ENCODE measurements at regions not wholly inside any gene's neighbourhood (a gene's known extent, or its start where the extent isn't known, plus 50 kb on each side); places are given as distances from the start of the nearest gene placed in this dataset.

DNA sequence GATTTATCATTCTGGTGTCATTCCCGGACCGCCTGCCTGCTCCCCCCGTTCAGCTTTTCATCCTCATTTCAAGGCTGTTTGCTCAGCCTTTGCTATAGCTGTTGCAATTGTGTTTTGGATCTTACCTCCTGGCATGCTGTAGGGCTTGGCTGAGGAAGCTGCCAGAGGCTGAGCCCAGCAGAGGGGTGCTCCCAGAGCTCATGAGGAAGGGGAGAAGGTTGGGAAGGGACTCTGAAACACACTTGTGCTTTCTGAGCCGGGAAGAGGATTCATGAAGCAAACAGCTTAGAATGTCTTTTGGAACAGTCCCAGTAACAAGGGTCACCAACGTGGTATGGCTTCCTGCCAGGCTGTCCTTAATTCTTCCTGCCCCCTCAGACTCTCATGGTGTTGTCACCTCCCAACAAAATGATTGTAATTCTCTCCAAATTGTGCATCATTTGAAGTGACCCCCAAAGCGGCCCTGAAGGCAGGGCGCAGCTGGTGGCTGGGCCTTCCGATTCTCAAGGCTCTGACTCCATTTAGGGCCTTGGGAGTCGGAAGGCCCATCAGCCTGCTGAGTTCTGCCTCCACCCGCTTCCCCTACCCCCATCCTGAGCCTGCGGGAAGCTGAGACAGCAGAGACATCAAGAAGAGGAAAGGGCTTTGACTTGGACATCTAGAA is 111.9 kb upstream of the ARHGAP5 start:
- BruUV-seq (replicated peaks), result no TSS peak
- intact Hi-C loops (cut with micrococcal nuclease), result no loop called here
- ChIA-PET CTCF (interaction anchor here (0.6 to 0.7 kb wide), 2 partner anchors 9 to 595 kb away, joined by 3 read pairs; no protein-coding TSS in a partner anchor), POLR2A (interaction anchor here (0.6 to 1.6 kb wide), 3 partner anchors 14 to 455 kb away, joined by 3 to 6 read pairs (median 4); no protein-coding TSS in a partner anchor)
- Mint-ChIP-seq H3K9me3 (ENCODE audit: unreplicated experiment) (peaks cover 8% of the 10 kb centered on the region), H3K36me3 (ENCODE audit: insufficient read depth, unreplicated experiment) (peaks cover 2% of the 10 kb centered on the region), H3K27me3 (ENCODE audit: insufficient read depth, unreplicated experiment) (no peaks in the 10 kb centered on the region), H3K4me3 (ENCODE audit: unreplicated experiment) (no peak overlapping the region), H3K4me1 (ENCODE audit: insufficient read depth, unreplicated experiment) (peaks cover 5% of the 10 kb centered on the region), H3K27ac (ENCODE audit: low read depth, unreplicated experiment) (no peak overlapping the region)
- no peak for DNase-seq (ENCODE audit: unreplicated experiment)
- TF ChIP-seq, protein P1, sequence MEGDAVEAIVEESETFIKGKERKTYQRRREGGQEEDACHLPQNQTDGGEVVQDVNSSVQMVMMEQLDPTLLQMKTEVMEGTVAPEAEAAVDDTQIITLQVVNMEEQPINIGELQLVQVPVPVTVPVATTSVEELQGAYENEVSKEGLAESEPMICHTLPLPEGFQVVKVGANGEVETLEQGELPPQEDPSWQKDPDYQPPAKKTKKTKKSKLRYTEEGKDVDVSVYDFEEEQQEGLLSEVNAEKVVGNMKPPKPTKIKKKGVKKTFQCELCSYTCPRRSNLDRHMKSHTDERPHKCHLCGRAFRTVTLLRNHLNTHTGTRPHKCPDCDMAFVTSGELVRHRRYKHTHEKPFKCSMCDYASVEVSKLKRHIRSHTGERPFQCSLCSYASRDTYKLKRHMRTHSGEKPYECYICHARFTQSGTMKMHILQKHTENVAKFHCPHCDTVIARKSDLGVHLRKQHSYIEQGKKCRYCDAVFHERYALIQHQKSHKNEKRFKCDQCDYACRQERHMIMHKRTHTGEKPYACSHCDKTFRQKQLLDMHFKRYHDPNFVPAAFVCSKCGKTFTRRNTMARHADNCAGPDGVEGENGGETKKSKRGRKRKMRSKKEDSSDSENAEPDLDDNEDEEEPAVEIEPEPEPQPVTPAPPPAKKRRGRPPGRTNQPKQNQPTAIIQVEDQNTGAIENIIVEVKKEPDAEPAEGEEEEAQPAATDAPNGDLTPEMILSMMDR (IDR thresholded peaks at IDR 0.05; ENCODE audit: unreplicated experiment), result no peak

DNA sequence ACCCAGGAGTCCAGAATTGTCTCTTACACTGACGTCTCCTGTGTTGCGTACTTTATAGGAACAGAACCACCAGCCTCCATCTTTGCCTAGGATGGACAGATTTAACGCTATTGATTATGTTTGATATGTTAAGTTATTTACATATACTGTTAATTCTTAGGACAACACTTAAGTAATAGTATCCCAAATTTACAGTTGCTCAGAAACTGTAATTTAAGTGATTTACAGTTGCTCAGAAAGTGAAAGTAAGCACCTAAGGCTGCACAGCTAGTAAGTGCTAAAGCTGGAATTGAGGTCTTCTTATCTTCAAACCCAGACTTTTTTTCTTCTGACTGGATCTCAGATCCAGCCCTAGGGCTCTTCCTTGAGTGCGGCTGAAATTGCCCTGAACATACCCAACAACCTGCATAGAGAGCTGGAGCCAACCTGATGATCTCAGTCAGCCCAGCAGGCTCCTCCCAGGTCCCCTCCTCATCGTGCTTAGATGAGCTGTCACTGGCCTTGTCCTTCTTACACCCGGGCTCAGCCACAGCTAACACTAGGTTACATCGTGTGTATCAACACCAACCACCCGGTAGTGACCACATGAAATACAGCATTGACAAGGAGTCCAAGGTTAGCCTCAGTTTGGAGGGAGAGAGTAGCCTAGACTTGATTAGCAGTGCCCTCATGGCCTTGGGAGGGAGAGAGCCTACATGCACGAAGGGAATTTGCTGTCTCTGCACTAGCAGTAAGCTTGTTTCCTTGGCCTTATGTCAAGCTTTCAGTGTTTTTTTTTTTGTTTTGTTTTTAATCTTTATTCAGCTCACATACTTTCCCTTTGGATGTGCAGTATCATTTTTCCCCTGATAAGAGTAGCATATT is 111.1 kb upstream of the ARHGAP5 start:
- no TSS peak for BruUV-seq (replicated peaks)
- H3K27ac Mint-ChIP-seq (ENCODE audit: low read depth, unreplicated experiment), result no peak overlapping the region

DNA sequence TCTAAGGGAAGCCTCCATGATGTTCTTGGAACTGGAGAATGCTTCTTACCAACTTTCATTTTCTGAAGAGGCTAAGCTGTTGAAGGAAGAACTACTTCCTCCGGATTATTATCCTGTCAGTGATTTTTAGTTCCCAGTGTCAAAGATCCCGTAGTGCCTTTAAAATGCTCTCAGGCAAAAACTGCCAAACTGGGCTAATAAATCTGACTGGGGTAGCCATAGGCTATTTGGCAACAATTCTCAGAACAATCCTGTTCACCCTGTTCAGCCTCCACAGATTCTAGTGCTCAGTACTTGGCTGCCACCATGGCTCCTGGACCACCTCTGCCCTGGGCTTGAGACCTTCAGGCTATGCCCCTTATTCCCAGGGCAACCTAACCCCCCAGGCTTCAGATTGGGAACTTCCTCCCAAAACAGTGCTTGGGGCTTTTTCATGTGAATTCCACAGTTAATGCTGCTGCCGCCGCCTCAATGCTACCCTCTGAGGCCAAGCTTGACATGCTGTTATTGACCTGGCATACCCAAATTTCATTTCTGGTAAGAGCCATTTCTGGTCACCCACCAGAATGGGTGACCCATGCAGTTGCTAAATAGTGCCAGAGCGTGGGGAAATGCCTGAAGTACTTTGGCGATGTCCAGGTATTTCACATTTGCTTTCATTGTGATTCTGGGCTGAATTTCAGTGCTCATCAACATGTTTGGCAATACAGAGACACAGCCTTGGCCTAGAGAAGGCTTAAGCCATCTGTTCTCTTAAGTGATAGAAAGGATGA is 110.0 kb upstream of the ARHGAP5 start:
- no peak overlapping the region for H3K27ac Mint-ChIP-seq (ENCODE audit: low read depth, unreplicated experiment)
- peaks cover 5% of the 10 kb centered on the region for H3K4me1 Mint-ChIP-seq (ENCODE audit: insufficient read depth, unreplicated experiment)
- no peak for DNase-seq (ENCODE audit: unreplicated experiment)
- TF ChIP-seq, protein P1 (IDR thresholded peaks at IDR 0.05; ENCODE audit: unreplicated experiment), result no peak
- H3K4me3 Mint-ChIP-seq (ENCODE audit: unreplicated experiment), result no peak overlapping the region
- no peaks in the 10 kb centered on the region for H3K36me3 Mint-ChIP-seq (ENCODE audit: insufficient read depth, unreplicated experiment)
- H3K9me3 Mint-ChIP-seq (ENCODE audit: unreplicated experiment), result no peaks in the 10 kb centered on the region
- H3K27me3 Mint-ChIP-seq (ENCODE audit: insufficient read depth, unreplicated experiment), result no peaks in the 10 kb centered on the region
- POLR2A ChIA-PET, result interaction anchor here (0.6 to 1.3 kb wide), 2 partner anchors 13 to 45 kb away, joined by 3 to 4 read pairs; no protein-coding TSS in a partner anchor
- intact Hi-C loops (cut with micrococcal nuclease), result no loop called here
- CTCF ChIA-PET, result interaction anchor here (0.7 to 1.6 kb wide), 3 partner anchors 8 to 461 kb away, joined by 3 to 5 read pairs (median 4); no protein-coding TSS in a partner anchor
- no TSS peak for BruUV-seq (replicated peaks)

More for the DNA sequence above, 111.1 kb upstream of the ARHGAP5 start:
- Mint-ChIP-seq H3K4me3 (ENCODE audit: unreplicated experiment) (no peak overlapping the region), H3K4me1 (ENCODE audit: insufficient read depth, unreplicated experiment) (peaks cover 5% of the 10 kb centered on the region), H3K9me3 (ENCODE audit: unreplicated experiment) (peaks cover under 1% of the 10 kb centered on the region), H3K27me3 (ENCODE audit: insufficient read depth, unreplicated experiment) (no peaks in the 10 kb centered on the region), H3K36me3 (ENCODE audit: insufficient read depth, unreplicated experiment) (no peaks in the 10 kb centered on the region)
- TF ChIP-seq, protein P1 (IDR thresholded peaks at IDR 0.05; ENCODE audit: unreplicated experiment), result no peak
- CTCF ChIA-PET, result interaction anchor here (1.1 to 1.6 kb wide), 2 partner anchors 9 to 12 kb away, joined by 4 to 5 read pairs; no protein-coding TSS in a partner anchor
- no peak for DNase-seq (ENCODE audit: unreplicated experiment)
- POLR2A ChIA-PET, result interaction anchor here (0.7 to 1.3 kb wide), 3 partner anchors 8 to 456 kb away, joined by 3 to 6 read pairs (median 4); no protein-coding TSS in a partner anchor
- intact Hi-C loops (cut with micrococcal nuclease), result no loop called here

All from MCF 10A (cell line).